ENCODE measurements at regions not wholly inside any gene's neighbourhood (a gene's known extent, or its start where the extent isn't known, plus 50 kb on each side); places are given as distances from the start of the nearest gene placed in this dataset.
"Not testable (repeated sequence)": the region's sequence is repeated elsewhere in the genome, so short reads cannot be mapped to it uniquely, and the experiment has no call there.

GRCh38 chr16:59964232-59964924 lies 1230.3 kb upstream of the GOT2 start:
- Mint-ChIP-seq H3K4me1 (ENCODE audit: insufficient read depth, unreplicated experiment) (no peaks in the 10 kb centered on the region), H3K36me3 (ENCODE audit: insufficient read depth, unreplicated experiment) (no peaks in the 10 kb centered on the region), H3K27ac (ENCODE audit: low read depth, unreplicated experiment) (no peak overlapping the region), H3K4me3 (ENCODE audit: unreplicated experiment) (no peak overlapping the region), H3K27me3 (ENCODE audit: insufficient read depth, unreplicated experiment) (no peaks in the 10 kb centered on the region), H3K9me3 (ENCODE audit: unreplicated experiment) (peaks cover 8% of the 10 kb centered on the region)
- POLR2A ChIA-PET: interaction anchor here (0.6 to 1.2 kb wide), 2 partner anchors 59 to 61 kb away, joined by 4 read pairs; no protein-coding TSS in a partner anchor
- intact Hi-C loops (cut with micrococcal nuclease): no loop called here
- CTCF ChIA-PET: interaction anchor here (0.7 kb wide), 2 partner anchors 23 to 1151 kb away, joined by 3 read pairs; no protein-coding TSS in a partner anchor
- TF ChIP-seq CTCF (IDR thresholded peaks at IDR 0.05; ENCODE audit: unreplicated experiment): no peak
- no TSS peak for BruUV-seq (replicated peaks)
- DNase-seq (ENCODE audit: unreplicated experiment): peak; percentile 22

- no peak for TF ChIP-seq CTCF (IDR thresholded peaks at IDR 0.05; ENCODE audit: unreplicated experiment)
- Mint-ChIP-seq H3K36me3 (ENCODE audit: insufficient read depth, unreplicated experiment) (no peaks in the 10 kb centered on the region), H3K4me1 (ENCODE audit: insufficient read depth, unreplicated experiment) (no peaks in the 10 kb centered on the region), H3K27me3 (ENCODE audit: insufficient read depth, unreplicated experiment) (no peaks in the 10 kb centered on the region), H3K27ac (ENCODE audit: low read depth, unreplicated experiment) (no peak overlapping the region), H3K9me3 (ENCODE audit: unreplicated experiment) (peaks cover 8% of the 10 kb centered on the region), H3K4me3 (ENCODE audit: unreplicated experiment) (no peak overlapping the region)
- intact Hi-C loops (cut with micrococcal nuclease): no loop called here
- BruUV-seq (replicated peaks): no TSS peak
- ChIA-PET POLR2A (no interaction called here), CTCF (no interaction called here)
- DNase-seq (ENCODE audit: unreplicated experiment): no peak
These were observed 1225.2 kb upstream of the GOT2 start for GRCh38 chr16:59959311-59959710.

- no peak for DNase-seq (ENCODE audit: unreplicated experiment)
- ChIA-PET CTCF (interaction anchor here (0.6 kb wide), 1 partner anchor 43 kb away, joined by 3 read pairs; no protein-coding TSS in a partner anchor), POLR2A (no interaction called here)
- intact Hi-C loops (cut with micrococcal nuclease): no loop called here
- Mint-ChIP-seq H3K9me3 (ENCODE audit: unreplicated experiment) (no peaks in the 10 kb centered on the region), H3K27me3 (ENCODE audit: insufficient read depth, unreplicated experiment) (no peaks in the 10 kb centered on the region), H3K27ac (ENCODE audit: low read depth, unreplicated experiment) (no peak overlapping the region), H3K36me3 (ENCODE audit: insufficient read depth, unreplicated experiment) (no peaks in the 10 kb centered on the region), H3K4me3 (ENCODE audit: unreplicated experiment) (no peak overlapping the region), H3K4me1 (ENCODE audit: insufficient read depth, unreplicated experiment) (no peaks in the 10 kb centered on the region)
- no TSS peak for BruUV-seq (replicated peaks)
- no peak for TF ChIP-seq CTCF (IDR thresholded peaks at IDR 0.05; ENCODE audit: unreplicated experiment)
These were observed 1216.3 kb upstream of the GOT2 start for GRCh38 chr16:59950431-59950830.

- DNase-seq (ENCODE audit: unreplicated experiment); CTCF ChIA-PET; H3K9me3 Mint-ChIP-seq (ENCODE audit: unreplicated experiment); POLR2A ChIA-PET; H3K36me3 Mint-ChIP-seq (ENCODE audit: insufficient read depth, unreplicated experiment); BruUV-seq (replicated peaks); intact Hi-C loops (cut with micrococcal nuclease); H3K4me3 Mint-ChIP-seq (ENCODE audit: unreplicated experiment); H3K4me1 Mint-ChIP-seq (ENCODE audit: insufficient read depth, unreplicated experiment); H3K27ac Mint-ChIP-seq (ENCODE audit: low read depth, unreplicated experiment); H3K27me3 Mint-ChIP-seq (ENCODE audit: insufficient read depth, unreplicated experiment): not testable (repeated sequence)
These were observed 1209.9 kb upstream of the GOT2 start for GRCh38 chr16:59944041-59944440.
